ENCODE measurements at regions not wholly inside any gene's neighbourhood (a gene's known extent, or its start where the extent isn't known, plus 50 kb on each side); places are given as distances from the start of the nearest gene placed in this dataset.
"Not testable (repeated sequence)": the region's sequence is repeated elsewhere in the genome, so short reads cannot be mapped to it uniquely, and the experiment has no call there.

DNA sequence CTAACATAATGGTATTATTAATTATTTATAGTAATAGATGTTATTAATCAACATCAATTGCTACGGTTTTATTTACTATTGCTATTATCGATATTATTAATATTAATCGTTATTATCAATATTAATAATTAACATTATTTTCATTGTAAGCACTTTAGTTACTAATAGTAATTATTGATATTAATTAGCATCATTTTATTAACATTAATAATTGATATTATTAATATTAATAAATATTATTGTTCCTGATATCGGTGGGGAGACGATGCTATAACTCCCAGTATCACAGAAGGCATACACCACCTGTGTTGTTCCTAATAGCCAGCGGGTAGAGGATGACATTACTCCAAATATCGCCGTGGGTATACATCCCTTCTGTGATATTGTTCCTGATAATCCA, 335.5 kb downstream of the MEX3B start:
- no peak for DNase-seq
- intact Hi-C loops (cut with DNase I): no loop called here
- no peak for ATAC-seq

DNA sequence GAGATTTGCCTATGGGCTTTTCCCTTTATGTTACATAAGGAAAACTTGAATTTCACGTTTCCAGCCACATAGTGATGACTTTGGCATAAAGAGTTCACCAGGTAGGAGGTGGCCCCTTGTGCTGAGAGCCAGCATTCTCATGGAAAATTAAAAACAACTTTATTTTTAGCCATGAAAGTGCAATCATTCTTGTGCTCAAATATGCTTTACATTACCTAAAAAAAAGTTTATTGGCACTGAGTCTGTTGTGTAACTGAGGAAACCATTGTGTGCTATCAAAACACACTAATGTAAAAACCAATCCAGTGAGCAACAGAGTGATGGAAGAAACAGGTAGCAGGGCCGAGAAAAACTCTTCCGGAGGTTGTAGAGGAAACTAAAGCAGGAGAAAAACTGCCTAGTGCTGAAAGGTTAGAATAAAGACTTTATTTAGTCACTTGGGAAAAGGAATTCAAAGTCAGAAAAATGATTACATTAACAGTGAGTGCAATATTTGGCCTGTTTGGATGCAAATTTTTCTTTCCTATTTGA, 332.9 kb upstream of the TMC3 start:
- intact Hi-C loops (cut with DNase I): not testable (repeated sequence)

DNA sequence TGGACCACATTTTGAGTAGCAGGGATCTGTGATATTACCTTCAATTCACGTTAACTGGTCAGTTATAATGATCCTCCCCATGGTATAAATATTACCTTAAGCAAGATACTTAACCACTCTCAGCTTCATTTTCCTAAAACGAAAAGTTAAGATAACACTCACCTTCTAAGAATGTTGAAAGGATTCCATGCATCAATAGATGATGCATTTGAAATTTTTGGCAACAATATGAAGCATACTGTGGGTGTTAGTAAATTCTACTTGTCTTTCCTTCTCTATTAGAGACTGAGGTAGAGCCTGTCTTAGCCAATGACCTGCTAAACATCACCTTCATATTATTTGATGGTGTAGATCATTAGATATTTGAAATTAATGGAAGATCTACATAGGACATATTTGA, 331.7 kb upstream of the TMC3 start:
- DNase-seq; ATAC-seq; intact Hi-C loops (cut with DNase I): not testable (repeated sequence)

More for the DNA sequence above, 332.9 kb upstream of the TMC3 start:
- ATAC-seq, DNase-seq: not testable (repeated sequence)

DNA sequence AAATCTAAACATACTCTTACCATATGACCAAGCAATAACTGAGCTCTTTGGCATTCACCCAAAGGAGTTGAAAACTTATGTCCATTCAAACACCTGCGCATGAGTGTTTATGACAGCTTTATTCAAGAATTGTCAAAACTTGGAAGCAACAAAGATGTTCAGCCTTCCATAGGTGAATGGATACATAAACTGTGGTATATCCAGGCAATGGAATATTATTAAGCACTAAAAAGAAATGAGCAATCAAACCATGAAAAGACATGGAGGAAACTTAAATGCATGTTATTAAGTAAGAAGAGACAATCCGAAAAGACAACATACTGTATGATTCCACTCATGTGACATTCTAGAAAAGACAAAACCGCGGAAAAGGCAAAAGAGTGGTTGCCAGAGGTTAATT, 312.0 kb upstream of the TMC3 start:
- intact Hi-C loops (cut with DNase I): no loop called here
- ATAC-seq (no peak), DNase-seq (no peak)

DNA sequence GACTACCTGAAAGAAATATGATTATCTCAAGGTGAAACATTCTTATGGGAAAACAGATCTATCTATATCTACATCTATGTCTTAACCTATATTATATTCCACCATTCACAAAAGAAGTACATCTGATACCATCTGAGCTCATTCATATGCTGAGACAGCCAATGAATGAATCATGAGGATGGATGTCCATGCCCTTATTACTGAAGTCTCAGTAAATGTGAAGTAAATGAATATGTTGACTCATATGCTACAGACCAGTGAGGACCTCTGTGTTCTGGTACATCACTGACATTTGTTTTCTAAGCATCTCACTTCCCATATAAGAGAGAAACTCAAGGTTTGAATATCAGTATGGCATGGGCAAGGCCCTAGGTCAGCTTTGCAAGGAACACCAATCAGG, 311.2 kb upstream of the TMC3 start:
- no peak for DNase-seq
- no peak for ATAC-seq
- intact Hi-C loops (cut with DNase I): no loop called here

DNA sequence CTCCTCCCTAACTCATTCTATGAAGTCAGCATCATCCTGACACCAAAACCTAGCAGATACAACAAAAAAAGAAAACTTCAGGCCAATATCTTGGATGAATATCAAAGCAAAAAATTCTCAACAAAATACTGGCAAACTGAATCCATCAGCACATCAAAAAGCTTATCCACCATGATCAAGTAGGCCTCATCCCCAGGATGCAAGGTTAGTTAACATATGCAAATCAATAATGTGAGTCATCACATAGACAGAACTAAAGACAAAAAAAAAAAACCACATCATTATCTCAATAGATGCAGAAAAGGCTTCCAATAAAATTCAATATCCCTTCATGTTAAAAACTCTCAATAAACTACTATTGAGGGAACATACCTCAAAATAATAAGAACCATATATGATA, 306.8 kb upstream of the TMC3 start:
- DNase-seq (no peak), ATAC-seq (no peak)
- intact Hi-C loops (cut with DNase I): no loop called here

DNA sequence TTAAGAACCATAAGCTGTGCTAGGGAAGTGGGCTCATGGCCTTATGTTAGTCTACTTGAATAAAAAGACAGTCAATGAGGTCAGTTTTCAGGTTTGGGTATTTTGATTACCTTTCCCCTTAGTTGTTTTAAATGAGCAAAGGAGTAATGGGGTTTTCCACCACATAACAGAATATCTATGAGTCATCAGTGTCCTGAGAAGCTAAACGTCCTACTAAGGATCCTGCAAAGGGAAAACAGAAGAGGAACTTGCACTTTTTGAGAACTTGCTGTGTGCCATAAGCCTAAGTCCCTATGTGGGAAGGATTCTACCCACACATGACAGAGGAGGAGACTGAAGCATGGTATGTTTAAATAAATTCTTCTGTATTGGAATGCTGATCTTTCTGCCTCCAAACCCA, 292.8 kb upstream of the TMC3 start:
- no peak for DNase-seq

DNA sequence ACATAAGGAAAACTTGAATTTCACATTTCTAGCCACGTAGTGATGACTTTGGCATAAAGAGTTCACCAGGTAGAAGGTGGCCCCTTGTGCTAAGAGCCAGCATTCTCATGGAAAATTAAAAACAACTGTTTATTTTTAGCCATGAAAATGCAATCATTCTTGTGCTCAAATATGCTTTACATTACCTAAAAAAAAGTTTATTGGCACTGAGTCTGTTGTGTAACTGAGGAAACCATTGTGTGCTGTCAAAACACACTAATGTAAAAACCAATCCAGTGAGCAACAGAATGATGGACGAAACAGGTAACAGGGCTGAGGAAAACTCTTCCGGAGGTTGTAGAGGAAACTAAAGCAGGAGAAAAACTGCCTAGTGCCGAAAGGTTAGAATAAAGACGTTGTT, 287.0 kb upstream of the TMC3 start:
- no peak for DNase-seq
- intact Hi-C loops (cut with DNase I): no loop called here

More for the DNA sequence above, 292.8 kb upstream of the TMC3 start:
- no peak for ATAC-seq
- intact Hi-C loops (cut with DNase I): no loop called here

DNA sequence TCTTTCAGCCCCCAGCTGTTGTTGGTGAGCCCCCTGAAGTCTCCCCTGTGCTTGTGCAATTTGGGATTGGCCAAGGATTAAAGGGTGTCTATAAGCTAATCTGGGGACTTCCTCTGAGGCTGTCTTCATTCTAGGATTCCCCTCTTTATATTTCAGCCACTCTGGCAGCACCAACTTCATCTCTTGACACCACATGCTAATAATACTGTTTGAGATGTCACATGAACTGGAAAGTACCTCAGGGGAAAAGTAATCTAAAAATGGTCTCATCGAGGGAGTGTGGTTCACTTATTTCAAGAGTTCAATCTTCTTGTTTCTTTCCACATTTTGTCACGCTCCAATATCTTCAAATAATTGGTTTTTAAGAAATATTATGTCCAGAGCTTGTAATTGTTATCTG, 279.2 kb upstream of the TMC3 start:
- ATAC-seq: no peak
- intact Hi-C loops (cut with DNase I): no loop called here
- DNase-seq: no peak

More for the DNA sequence above, 287.0 kb upstream of the TMC3 start:
- ATAC-seq: no peak

DNA sequence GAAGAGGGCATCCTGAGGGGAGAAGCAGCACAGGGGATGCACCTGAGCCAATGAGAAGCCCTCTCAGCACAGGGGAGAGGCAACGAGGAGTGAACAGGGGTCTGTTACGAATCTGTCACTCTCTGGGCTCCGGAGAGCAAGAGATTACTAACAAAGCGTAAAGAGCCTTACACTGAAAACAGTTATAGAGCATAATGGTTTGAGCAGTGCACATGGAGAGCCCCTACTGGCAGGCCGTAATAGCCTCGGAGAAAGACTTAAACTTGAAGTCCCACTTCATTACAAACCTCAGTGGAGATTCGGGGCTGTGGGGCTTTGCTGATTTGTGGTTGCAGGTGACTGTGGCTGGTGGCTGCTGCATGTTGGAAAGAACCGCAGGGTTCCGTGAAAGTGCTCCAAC, 271.5 kb upstream of the TMC3 start:
- no peak for DNase-seq
- intact Hi-C loops (cut with DNase I): no loop called here
- no peak for ATAC-seq

DNA sequence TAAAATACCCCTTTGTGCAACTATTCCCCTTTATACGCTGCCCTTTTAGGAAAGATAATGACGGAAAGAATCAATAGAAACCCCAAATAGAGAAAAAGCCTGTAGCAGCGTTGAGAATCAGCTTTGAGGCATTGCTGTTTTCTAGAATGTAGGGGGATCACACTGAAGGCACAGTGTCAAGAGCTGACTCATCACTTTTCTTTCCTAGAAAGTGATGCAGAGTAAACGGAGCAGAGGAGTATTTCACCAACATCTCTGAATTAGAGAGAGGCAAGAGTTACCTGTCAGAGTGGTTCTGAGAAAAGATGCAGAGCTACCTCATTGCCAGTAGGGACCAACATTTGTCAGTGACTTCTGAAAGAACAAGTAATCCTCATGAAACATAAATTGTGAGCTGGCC, 269.8 kb upstream of the TMC3 start:
- ATAC-seq (no peak), DNase-seq (no peak)
- intact Hi-C loops (cut with DNase I): no loop called here

DNA sequence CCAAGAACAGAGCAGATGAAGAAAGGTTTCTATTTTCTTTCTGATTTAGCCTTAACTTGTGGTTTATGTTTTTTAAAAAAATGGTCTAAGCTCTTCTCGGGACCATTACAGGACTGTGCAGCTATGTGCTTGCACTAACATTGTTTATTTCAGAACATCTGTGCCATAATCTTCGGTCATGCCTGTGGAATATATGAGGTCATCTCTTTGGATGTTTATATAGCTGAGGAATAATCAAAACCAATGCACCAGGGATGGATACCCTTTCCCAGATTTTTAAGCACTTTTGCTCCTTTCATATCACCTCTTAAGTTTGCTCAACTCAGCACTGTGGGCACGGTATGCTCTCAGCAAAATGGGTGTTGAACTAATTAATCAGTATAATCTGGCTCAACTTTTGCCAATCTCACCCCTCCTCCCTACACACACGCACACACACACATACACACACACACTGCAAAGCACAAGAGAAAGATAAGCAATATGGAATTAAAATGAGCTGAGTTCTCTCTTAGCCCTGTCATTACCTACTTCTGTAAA, 268.5 kb upstream of the TMC3 start:
- intact Hi-C loops (cut with DNase I): no loop called here
- ATAC-seq (peak in 1 of 2 donors; percentile 78), DNase-seq (no peak)

DNA sequence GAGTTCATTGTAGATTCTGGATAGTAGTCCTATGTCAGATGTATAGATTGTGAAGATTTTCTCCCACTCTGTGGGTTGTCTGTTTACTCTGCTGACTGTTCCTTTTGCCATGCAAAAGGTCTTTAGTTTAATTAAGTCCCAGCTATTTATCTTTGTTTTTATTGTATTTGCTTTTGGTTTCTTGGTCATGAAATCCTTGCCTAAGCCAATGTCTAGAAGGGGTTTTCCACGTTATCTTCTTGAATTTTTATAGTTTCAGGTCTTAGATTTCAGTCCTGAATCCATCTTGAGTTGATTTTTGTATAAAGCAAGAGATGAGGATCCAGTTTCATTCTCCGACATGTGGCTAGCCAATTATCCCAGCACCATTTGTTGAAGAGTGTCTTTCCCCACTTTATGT, 262.1 kb upstream of the TMC3 start:
- DNase-seq; ATAC-seq; intact Hi-C loops (cut with DNase I): not testable (repeated sequence)

DNA sequence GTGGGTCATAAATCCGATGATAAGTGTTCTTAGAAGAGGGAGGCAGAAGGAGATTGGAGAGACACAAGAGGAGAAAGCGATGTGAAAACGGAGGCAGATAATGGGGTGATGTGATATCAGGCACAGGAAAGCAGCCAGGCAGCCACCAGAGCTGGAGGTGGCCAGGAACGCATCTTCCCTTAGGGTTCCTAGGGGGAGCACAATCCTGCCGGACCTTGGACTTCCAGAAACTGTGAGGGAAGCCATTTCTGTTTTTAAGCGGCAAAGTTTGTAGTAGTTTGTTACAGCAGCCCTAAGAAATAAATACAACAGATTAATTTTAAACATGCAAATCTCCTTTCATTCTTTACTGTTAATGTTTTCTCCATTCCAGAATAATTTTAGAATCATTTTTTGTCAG, 259.9 kb upstream of the TMC3 start:
- intact Hi-C loops (cut with DNase I): no loop called here
- ATAC-seq: no peak
- no peak for DNase-seq

DNA sequence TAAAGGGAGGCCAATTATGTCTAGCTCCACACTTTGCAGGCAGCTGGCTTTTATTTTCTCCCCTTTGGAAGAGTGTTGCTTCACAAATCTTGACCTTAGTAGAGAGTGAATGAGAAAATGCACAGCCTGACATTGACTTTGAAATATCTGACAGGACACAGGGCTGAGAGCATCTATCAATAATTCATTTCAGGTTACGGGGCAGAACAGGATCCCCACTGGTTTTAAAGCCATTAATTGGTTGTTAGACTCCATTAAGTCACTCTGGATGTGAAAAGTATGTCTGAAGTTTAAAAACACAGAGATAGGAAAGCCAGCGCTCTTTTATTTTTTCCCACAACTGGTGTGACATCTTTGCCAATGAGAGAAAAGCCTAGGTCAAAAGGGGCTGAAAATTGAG, 251.9 kb upstream of the TMC3 start:
- ATAC-seq (no peak), DNase-seq (no peak)
- intact Hi-C loops (cut with DNase I): no loop called here

DNA sequence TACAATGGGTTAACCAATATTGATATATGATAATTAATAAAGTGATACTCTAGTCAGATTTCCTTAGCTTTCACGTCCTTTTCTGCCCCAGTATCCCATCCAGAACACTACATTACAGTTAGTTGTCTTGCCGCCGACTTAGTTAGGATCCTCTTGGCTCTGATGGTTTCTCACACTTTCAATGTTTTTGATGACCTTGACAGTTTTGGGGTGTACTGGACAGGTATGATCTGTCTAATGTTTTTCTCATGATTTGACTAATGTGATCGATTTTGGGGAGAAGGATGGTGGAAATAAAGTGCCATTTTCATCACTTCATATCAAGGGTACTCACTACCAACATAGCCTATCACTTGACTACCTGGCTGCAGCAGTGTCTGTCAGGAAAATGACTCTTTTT, 245.0 kb upstream of the TMC3 start:
- no peak for DNase-seq
- ATAC-seq: no peak
- intact Hi-C loops (cut with DNase I): no loop called here

DNA sequence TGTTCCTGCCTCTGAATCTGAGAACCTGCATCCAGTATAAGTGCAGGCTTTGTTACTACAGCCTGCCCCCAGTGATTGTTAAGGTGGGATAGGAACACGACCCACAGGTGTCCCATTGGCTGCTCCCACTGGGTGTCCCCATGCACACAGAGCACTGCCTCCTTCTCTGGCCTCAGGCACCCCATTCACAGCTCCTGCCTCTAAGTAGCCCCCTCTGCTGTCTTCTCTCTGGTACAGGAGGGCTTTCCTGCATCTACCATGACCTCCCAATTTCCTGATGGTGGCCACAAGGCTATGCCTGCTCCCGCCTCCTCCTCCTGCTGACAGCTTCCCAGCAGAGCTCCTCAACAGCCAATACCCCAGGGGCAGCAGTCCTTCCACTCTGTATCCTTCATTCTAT, 238.6 kb upstream of the TMC3 start:
- ATAC-seq: no peak
- intact Hi-C loops (cut with DNase I): no loop called here
- no peak for DNase-seq

DNA sequence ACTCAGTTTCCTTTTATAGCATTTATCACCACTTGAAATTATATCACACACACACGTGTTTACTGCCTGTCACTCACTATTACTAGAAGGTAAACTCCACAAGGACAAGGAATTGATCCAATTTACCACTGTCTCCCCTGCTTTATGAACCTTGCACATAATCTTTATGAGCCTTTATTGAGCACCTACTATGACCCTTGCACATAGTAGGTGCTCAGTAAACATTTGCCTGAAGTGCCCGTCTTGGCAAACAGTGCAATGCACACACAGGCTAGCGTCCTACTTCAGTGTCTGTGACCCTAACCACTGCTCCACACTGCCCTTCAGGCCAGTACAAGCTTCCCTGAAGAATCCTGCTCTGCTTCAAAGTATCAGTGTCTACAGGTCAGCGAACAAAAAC, 237.7 kb upstream of the TMC3 start:
- intact Hi-C loops (cut with DNase I): no loop called here
- ATAC-seq: no peak
- DNase-seq: no peak

DNA sequence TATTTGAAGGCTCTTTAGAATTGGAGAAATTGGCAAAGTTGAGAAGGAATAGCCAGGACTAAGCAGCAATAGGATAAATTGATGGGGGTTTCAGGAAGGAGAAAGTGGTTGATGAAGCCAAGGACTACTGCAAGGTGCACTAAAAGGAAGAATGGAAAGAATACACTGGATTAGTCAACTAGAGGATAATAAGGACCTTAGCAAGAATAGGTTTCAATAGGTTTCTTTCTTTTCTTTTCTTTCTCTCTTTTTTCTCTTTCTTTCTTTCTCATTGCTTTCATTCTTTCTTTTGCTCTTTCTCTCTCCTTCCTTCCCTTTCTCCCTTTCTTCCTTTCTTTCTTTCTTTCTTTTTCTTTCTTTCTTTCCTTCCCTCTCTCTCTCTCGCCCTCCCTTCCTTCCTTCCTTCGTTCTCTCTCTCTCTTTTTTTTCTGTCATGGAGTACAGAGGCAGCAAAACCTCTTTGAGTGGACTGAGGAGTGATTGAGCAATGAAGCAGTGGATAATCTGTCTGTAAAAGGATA, 234.4 kb upstream of the TMC3 start:
- no peak for ATAC-seq
- intact Hi-C loops (cut with DNase I): no loop called here

DNA sequence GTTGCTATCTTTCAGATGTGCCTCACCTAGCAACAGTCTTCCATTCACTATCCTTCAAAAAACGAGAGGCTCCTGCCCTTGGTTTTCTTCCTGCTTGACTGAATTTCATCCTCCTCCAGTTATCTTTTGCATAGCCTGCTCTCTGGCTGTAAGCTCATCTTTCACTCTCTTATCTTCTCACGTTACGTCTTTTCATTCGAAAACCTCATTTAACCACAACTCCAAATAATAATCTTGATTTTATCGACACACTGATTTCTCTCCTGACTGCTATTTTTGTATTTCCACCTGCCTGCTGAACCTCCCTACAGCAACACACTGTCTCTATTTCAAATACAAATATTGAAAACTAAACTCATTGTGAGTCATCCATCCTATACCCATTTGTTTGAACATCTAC, 230.7 kb upstream of the TMC3 start:
- DNase-seq (no peak), ATAC-seq (no peak)
- intact Hi-C loops (cut with DNase I): no loop called here

More for the DNA sequence above, 234.4 kb upstream of the TMC3 start:
- no peak for DNase-seq

DNA sequence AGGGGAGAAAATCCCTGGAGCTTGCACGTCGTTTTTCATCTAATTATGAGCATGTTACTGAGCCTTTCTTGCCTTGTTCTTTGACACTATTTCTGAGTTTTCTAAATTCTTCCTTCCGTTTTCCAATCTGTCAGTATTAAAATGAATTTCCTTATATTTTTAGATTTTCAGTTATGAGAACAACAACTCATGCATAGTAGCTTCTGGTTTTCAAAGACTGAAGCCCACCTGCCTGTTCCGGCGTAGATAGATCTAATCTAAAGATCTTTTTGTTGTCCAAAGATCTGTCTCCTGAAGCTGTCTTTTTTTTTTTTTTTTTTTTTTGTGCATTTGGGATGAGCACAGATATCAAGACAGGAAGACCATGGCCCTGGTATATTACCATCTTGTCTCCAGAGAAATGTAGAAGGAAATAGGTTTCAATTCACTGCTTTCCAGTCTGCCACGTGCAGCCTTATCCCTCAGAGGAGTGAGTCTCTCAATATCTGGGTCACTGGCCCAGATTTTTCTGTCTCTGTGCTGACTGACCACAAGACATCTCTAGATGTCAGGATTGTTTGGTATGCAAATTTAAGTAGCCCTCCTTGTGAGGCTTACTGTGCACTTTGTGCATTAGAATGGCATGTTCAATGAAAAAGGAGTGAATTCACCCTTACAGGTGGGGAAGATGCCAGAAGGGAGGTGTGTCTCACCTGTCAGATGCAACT, 222.3 kb upstream of the TMC3 start:
- DNase-seq: no peak
- ATAC-seq: no peak
- intact Hi-C loops (cut with DNase I): no loop called here

All from left cardiac atrium (tissue), 4 donors.